Left lung (tissue), 4 donors: ENCODE measurements at regions not wholly inside any gene's neighbourhood (a gene's known extent, or its start where the extent isn't known, plus 50 kb on each side); places are given as distances from the start of the nearest gene placed in this dataset.

Experiments
- ATAC-seq: fragments of 200-7000 bp; cut with Tn5 transposase; one replicate; pipeline ENCODE4 v1.9.1; 2020; ENCODE audit warnings: moderate library complexity
- DNase-seq, 4 donors: peaks; one replicate each; pipeline ENCODE4 v3.0.0-alpha.2; 2013 to 2020
- H3K27ac ChIP-seq, 2 donors: fragments of 200-600 bp; sonication (generic) in 1 of 2; one replicate each; pipeline versions ENCODE4 v1.5.0 to v1.8.0; 2020 to 2021
- H3K27me3 ChIP-seq, 2 donors: fragments of 200-600 bp; sonication (generic) in 1 of 2; one replicate each; pipeline versions ENCODE4 v1.5.0 to v1.8.0; 2020 to 2021
- H3K36me3 ChIP-seq, 2 donors: fragments of 200-600 bp; sonication (generic) in 1 of 2; one replicate each; pipeline versions ENCODE4 v1.5.0 to v1.8.0; 2020 to 2021
- H3K4me1 ChIP-seq, 2 donors: fragments of 200-600 bp; one replicate each; pipeline ENCODE4 v1.8.0; 2021
- H3K4me3 ChIP-seq, 2 donors: fragments of 200-600 bp; sonication (generic) in 1 of 2; one replicate each; pipeline versions ENCODE4 v1.5.0 to v1.8.0; 2020 to 2021; ENCODE audit warnings: mild to moderate bottlenecking in 1 of 2
- H3K9me3 ChIP-seq, 2 donors: fragments of 200-600 bp; sonication (generic) in 1 of 2; one replicate each; pipeline versions ENCODE4 v1.5.0 to v1.8.0; 2020 to 2021
- intact Hi-C, 2 donors: fragments of 100-400 bp; cut with DNase I; formaldehyde crosslinking; loops; one replicate each; pipeline versions ENCODE4 v1.11.2 to v1.14.2; 2022
- TF ChIP-seq, protein P1 (sequence below), 2 donors: fragments of 200-600 bp; sonication (generic) in 1 of 2; IDR thresholded peaks; one replicate each; pipeline versions ENCODE4 v1.5.0 to v1.8.0; 2021; ENCODE audit warnings: antibody characterized with exemption in 2 of 2
- donor health status: DM: no; HTN: yes; CAD: no.
- donor health status: DM: no; HTN: no; CAD: no.

DNA sequence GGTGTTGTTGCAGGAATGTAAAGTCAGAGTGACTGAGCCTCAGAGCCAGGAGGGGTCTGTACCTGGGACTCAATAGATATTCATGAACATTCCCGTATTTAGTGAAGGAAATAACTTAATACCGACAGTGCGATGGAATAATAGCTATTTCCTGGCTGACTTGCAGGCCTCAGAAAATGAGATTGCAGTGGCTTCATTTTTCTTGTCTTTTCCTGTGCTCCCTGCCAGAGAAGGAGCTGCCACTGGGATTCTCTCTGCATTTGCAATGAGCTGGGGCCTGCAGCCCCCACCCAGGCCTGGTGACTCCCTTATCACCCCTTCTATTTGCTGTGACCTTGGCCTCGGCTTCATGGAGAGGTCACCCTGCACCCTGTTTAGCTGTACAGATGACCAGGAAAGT is 173.4 kb downstream of the MIAT start:
- ATAC-seq: no peak
- no peaks in the 10 kb centered on the region for H3K36me3 ChIP-seq
- H3K27ac ChIP-seq: no peak overlapping the region
- no peaks in the 10 kb centered on the region for H3K27me3 ChIP-seq
- TF ChIP-seq, protein P1, sequence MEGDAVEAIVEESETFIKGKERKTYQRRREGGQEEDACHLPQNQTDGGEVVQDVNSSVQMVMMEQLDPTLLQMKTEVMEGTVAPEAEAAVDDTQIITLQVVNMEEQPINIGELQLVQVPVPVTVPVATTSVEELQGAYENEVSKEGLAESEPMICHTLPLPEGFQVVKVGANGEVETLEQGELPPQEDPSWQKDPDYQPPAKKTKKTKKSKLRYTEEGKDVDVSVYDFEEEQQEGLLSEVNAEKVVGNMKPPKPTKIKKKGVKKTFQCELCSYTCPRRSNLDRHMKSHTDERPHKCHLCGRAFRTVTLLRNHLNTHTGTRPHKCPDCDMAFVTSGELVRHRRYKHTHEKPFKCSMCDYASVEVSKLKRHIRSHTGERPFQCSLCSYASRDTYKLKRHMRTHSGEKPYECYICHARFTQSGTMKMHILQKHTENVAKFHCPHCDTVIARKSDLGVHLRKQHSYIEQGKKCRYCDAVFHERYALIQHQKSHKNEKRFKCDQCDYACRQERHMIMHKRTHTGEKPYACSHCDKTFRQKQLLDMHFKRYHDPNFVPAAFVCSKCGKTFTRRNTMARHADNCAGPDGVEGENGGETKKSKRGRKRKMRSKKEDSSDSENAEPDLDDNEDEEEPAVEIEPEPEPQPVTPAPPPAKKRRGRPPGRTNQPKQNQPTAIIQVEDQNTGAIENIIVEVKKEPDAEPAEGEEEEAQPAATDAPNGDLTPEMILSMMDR (IDR thresholded peaks at IDR 0.05): no peak
- intact Hi-C loops: no loop called here
- no peaks in the 10 kb centered on the region for H3K9me3 ChIP-seq
- H3K4me1 ChIP-seq: no peaks in the 10 kb centered on the region
- no peak overlapping the region for H3K4me3 ChIP-seq
- no peak for DNase-seq

GRCh38 chr22:26835023-26835422 is 177.6 kb downstream of the MIAT start:
- no peaks in the 10 kb centered on the region for H3K27me3 ChIP-seq
- H3K4me1 ChIP-seq: no peaks in the 10 kb centered on the region
- H3K27ac ChIP-seq: no peak overlapping the region
- no peaks in the 10 kb centered on the region for H3K36me3 ChIP-seq
- H3K4me3 ChIP-seq: no peak overlapping the region
- TF ChIP-seq, protein P1 (IDR thresholded peaks at IDR 0.05): no peak
- ATAC-seq (no peak), DNase-seq (no peak)
- intact Hi-C loops: no loop called here
- H3K9me3 ChIP-seq: no peaks in the 10 kb centered on the region

DNA sequence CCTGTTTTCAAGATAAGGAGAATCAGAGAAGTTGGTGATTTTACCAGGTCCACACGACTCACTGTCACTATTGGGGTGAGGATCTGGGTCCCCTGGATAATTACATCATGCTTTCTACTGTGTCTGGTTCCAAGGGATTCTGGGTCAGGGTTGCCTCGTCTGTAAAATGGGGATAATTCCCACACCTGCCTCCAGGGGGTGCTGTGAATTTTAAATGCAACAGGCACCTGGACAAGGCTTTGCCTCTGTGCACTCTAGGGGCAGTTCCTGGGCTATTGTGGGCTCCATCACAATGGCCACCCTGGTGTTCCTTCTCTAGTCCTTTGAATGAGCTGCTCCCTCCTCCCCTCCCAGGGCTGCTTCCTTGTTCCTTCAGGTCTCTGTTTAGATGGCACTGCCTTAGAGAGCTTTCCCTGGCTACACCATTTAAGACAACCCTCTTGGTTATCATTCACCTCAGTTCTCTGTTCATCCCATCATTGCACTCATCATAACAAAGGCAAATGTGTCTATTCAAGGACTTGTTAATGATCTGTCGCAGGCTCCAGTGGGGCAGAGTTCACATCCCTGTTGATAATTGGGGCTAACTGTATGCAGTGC is 178.6 kb downstream of the MIAT start:
- Histone ChIP-seq H3K27me3 (no peaks in the 10 kb centered on the region), H3K27ac (no peak overlapping the region), H3K9me3 (no peaks in the 10 kb centered on the region), H3K4me3 (no peak overlapping the region), H3K4me1 (no peaks in the 10 kb centered on the region), H3K36me3 (no peaks in the 10 kb centered on the region)
- intact Hi-C loops: no loop called here
- ATAC-seq: peak; percentile 76
- peak in 1 of 4 donors; percentile 12 for DNase-seq
- TF ChIP-seq, protein P1 (IDR thresholded peaks at IDR 0.05): peak; percentile 56 to 63

DNA sequence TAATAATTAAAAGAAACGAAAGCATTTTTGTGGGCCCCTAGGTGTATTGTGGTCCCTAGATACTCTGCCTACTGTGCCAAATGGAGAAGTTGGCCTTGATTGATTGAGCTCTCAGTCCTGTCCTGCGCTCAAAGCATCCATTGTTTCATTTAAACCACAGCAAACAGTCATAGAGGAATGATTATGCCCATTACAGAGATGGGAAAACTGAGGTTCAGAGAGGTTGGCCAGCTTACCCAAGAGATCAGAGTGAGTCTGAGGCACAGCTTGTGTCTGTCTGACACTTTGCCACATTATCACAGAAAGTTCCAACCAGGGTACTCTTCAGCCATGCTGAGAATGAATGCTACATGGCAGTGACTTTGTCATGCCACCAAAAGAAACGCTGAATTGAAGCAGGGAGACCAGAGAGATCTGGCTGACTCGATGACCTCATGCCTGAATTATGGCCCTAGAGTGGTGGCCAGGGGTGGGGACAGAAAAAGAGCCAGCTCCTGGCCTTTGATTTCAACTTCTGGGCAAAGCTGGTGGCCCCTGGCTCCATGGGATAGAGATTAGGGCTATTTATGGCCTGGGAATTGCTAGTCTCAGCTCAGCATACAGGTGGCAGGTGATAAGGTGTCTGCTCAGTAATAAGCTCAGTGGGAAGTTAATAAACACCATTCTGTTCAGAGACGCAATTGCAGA is 180.5 kb downstream of the MIAT start:
- TF ChIP-seq, protein P1 (IDR thresholded peaks at IDR 0.05): no peak
- ATAC-seq: peak; percentile 21
- Histone ChIP-seq H3K36me3 (no peaks in the 10 kb centered on the region), H3K4me1 (no peaks in the 10 kb centered on the region), H3K4me3 (no peak overlapping the region), H3K27ac (no peak overlapping the region), H3K27me3 (no peaks in the 10 kb centered on the region), H3K9me3 (no peaks in the 10 kb centered on the region)
- no peak for DNase-seq
- intact Hi-C loops: no loop called here

DNA sequence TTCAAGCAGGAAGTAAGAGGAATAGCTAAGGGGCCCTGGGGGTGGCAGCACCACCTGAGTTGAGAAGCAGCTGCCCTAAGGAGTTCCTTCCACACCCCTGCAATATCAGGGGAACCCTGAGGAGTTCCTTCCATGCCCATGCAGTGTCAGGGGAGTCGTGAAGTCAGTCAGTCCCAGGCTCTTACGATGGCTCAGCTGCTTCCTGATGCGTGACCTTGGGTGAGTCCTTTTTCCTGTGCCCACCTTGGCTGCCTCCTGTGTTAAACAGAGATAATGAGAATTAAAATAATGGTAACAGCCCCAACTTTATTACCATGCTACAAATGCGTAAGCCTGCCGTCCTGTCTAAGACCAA is 181.1 kb downstream of the MIAT start:
- ATAC-seq: no peak
- no peak overlapping the region for H3K27ac ChIP-seq

More for the DNA sequence above, 181.1 kb downstream of the MIAT start:
- TF ChIP-seq, protein P1 (IDR thresholded peaks at IDR 0.05): no peak
- intact Hi-C loops: no loop called here
- no peak overlapping the region for H3K4me3 ChIP-seq
- H3K36me3 ChIP-seq: no peaks in the 10 kb centered on the region
- no peak for DNase-seq
- H3K4me1 ChIP-seq: no peaks in the 10 kb centered on the region
- no peaks in the 10 kb centered on the region for H3K9me3 ChIP-seq
- no peaks in the 10 kb centered on the region for H3K27me3 ChIP-seq
